ENCODE measurements at regions not wholly inside any gene's neighbourhood (a gene's known extent, or its start where the extent isn't known, plus 50 kb on each side); places are given as distances from the start of the nearest gene placed in this dataset.
"Not testable (repeated sequence)": the region's sequence is repeated elsewhere in the genome, so short reads cannot be mapped to it uniquely, and the experiment has no call there.

GRCh38 chr6:134546962-134547645 is 229.2 kb upstream of the SGK1 start:
- DNase-seq = no peak

DNA sequence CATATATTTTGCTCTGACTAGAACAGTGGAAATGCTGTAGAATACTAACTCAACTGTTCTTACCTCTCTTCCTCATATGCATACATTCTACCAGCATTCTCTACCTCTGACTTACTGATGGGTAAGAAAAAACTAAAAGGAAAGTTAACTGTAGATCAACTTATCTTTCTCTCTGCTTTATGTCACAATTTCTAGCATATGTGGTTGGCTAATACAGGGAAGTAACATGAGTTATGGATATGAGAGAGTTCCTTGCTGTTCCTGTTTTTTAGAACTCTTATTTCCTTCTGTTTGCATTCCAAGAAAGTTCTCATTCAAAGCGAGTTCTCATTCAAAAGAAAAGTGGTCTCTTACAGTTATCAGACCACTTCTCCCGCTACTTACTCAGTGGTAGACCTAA is 226.8 kb upstream of the SGK1 start:
- no peak for DNase-seq

DNA sequence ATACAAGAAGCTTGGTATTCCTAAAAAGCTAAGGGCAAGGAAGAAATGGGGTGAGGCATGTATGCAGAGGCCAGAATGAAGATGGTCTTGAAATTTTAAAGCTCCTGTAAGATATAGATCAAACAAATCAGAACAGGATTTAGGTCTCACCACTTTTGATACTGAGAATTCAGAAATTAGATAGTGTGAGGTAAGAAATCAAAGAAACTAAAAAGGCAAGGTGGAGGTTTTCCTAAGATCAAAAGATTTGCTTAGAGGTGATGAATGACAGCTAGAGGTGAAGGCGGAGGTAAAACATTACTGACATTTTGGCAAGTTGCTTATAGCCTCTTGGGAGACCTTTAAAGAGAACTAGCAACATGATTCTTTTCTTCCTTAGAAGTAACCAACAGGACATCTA is 225.2 kb upstream of the SGK1 start:
- DNase-seq = no peak

GRCh38 chr6:134541001-134541400 is 223.1 kb upstream of the SGK1 start:
- DNase-seq = no peak

GRCh38 chr6:134539865-134540323 is 222.0 kb upstream of the SGK1 start:
- no peak for DNase-seq

DNA sequence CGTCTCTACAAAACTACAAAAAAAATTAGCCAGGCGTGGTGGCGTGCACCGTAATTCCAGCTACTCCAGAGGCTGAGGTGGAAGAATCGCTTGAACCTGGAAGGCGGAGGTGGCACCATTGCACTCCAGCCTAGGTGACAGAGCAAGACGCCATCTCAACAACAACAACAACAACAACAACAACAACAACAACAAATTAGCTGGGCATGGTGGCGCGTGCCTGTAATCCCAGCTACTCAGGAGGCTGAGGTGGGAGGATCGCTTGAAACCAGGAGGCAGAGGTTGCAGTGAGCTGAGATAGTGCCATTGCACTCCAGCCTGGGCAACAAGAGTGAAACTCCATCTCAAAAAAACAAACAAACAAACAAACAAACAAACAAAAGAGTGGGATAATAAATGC is 219.9 kb upstream of the SGK1 start:
- DNase-seq = not testable (repeated sequence)

- no peak for DNase-seq
Observed at GRCh38 chr6:134537146-134537555, 219.2 kb upstream of the SGK1 start.

DNA sequence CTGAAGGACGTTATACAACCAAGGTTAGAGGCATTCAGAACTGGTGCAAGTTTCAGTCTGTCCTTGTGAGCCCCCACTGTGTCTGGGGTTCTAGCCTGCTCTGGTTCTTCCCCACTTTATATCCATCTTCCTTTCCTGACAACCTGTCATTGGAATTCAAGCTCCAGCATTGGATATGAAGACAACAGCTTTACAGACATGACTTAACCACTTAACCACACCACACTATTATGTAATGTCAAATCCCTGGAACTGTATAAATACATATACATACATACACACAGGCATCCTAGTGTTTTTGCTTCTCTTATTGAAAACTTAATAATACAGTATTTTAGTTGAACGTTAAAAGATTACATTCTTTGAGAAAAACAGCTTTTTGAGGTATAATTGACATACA is 217.9 kb upstream of the SGK1 start:
- DNase-seq = no peak

GRCh38 chr6:134534708-134535149 is 216.8 kb upstream of the SGK1 start:
- DNase-seq = no peak

DNA sequence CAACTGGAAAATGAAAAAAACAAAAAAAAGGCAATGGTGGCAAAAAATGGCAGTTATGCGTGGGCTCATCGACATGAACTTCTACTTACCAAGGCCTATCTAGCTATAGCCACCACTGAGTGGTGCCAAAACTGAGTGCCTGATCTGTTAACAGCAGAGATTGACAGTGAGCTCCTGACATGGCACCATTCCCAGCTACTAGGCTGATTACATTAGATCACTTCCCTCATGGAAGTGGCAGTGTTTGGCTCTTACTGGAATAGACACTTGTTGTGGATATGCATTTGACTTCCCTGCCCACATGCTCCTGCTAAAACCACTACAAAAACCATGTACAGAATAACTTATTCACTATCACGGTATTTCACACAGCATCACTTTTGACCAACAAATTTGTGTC is 216.1 kb upstream of the SGK1 start:
- DNase-seq = no peak

DNA sequence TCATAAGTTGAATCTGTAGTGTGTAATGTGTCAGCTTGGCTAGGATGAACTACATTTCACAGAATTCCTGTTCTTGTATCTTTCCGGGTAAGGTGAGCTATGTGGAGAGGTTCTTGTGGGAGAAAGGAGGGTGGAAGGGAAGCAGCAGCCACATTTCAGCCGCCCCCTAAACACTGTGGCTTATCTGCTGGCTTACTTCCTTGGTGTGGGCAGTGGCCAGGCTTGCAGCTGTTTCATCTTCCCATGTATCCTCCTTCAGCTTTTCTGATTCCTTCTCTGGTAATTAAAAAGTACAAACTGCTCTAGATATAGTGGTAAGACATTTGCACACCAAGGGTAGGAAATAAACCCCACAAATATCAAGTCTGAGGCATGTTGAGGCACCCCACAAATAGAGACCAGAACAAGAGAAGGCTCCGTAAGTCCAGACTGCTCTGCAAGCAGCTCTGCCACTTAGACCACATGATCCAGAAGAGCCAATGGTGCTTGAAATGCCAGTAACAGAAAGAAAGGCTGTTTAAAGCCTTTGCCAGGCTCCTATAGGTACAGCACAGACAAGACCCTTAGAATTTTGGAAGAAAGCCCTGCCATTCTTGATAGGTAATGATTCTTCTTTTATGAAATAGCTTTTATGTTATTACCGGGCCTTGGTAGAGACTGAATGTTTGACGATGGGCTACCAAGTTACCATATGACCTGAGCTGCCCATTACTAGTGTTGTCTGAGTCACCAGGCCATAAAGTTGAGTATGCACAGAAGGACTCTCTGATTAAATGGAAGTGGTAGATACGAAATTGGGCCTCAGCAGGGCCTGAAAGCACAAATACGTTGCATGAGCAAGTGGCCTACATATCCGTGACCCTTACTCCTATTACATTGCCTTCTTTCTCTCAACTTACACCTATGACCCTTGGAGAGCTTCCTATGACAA is 215.0 kb upstream of the SGK1 start:
- no peak for DNase-seq

- no peak for DNase-seq
Observed at GRCh38 chr6:134531611-134532010, 213.7 kb upstream of the SGK1 start.

DNA sequence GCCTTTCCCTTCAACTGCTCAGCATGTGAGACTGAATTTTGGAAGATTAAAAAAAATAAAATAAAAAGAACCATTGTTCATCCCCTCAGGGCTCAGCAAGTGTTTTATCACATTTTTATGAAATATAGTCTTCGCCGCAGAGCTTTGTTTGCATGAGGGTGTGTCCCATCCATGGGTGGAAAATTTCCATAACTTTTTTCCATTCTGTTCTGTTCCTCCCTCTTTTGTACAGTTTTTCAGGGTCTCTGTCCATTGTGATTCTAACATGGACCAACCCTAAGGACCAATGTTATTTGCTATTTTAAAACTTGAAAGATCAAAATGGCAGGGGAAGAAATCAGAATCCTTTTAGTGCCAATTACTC is 213.3 kb upstream of the SGK1 start:
- DNase-seq = no peak

DNA sequence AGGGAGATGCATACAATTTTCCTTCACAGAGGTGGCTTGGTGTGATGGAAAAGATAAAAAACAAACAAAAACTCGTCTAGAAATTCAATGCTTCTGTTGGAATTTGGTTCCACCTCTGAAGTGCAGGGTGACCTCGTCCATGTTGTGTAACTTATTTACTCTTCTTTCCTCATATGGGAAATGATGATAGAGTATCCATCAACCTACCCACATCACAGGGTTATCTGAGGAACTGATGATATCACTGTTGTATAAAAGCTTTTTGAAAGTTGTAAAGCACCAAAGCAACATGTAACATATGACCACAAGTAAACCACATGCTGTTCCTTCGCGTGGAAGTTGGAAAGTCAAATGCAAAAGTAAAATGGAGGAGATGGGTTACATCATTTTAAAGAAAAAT is 212.0 kb upstream of the SGK1 start:
- no peak for DNase-seq

DNA sequence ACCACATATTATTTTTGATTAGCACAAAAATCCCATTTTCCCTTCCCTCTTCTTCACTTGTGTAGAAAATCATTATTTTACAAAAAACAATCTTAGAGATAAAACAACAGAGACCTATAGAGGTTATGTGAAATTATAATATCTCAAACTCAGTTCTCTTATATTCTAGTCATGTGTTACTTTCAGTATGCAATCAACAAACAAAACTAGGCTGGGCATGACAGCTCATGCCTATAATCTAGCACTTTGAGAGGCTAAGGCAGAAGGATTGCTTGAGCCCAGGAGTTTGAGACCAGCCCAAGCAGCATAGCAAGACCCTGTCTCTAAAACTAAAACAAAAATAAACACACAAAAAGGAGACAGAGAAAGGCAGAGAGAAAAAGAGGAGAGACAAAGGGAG is 211.4 kb upstream of the SGK1 start:
- DNase-seq = no peak

GRCh38 chr6:134527108-134527787 is 209.3 kb upstream of the SGK1 start:
- no peak for DNase-seq

DNA sequence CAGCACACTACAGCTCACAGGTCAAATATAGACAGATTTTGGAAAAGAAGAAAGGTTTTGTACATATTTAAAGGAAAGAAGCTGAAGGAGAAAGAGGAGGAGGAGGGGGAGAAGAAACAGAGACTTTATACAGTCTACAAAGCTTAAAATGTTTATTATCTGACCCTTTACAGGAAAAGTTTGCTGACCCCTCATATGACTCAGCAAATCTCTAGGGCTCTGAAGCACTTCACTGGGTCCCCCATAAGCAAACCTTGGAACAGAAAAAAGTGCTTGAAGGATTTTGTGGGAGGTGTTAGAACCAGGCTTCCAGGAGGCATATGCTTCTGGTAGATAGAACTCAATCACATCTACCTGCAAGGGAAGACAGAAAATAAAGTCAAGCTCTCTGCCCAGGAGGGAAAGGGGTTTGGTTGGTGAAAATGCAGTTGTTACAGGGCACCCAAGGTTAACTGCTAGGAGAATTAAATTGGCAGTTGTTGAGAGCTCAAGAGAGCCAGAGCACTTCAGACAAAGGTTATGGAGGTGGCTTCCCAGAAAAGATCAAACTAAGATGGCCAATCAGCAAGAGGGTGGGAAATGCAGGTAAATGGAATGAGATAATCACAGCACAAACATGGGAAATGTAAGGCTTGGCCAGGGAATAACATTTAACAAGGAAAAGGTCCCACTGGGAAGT is 207.4 kb upstream of the SGK1 start:
- no peak for DNase-seq

DNA sequence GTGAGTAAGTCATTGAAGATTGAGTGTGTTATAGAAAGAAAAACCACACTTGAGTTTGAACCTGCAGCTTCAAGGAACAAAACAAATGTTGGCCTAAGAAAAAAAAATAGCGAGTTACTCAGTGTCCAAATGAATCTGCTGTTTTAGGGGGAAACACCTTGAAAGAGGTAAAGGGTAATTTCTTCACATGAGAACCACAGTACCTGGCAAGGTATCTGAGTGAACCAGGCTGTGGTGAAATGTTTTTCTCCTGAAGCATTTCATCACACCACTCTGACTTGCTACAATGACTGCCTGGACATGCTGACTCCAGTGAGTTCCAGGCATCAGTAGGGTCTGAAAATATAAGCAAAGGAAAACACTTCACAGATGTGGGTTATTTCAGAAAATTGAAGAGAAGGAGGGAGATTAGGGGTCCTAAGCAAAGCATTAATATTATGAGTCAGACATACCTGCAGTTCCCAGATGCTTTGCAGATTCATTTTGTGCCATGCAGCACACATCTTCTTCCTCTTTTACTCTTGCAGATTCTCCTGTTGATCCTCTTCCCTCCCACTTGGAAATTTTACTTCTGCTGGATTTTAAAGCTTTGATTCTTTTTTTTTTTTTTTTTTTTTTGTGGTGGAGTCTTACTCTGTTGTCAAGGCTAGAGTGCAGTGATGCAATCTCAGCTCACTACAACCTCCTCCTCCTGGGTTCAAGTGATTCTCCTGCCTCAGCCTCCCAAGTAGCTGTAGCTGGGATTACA is 206.2 kb upstream of the SGK1 start:
- DNase-seq = no peak

DNA sequence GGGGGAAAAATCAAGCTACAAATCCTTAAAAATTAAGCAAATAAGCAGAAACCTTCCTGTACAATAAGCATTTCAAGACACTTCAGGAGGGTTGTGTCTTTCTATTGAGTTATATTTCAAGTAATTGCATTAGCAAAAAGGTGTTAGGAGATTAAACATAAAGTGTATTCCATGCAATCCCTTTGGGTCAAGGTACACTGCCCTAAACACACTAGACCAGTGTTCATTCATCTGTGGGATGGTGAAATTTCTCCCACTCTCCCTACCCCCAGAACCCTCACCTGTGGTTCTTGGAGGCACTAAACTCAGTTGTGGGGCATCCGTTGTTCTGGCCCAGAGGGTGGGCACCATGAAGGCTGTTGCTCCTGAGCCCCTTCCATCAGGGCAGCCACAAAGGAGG is 205.1 kb upstream of the SGK1 start:
- no peak for DNase-seq

- no peak for DNase-seq
Observed at GRCh38 chr6:134521116-134521501, 203.2 kb upstream of the SGK1 start.

- DNase-seq = no peak
Observed at GRCh38 chr6:134520181-134521115, 202.5 kb upstream of the SGK1 start.

Measured in NCI-H526 treated with DMSO at 0.1 percent for 48 hours (cell line).